ENCODE measurements at regions not wholly inside any gene's neighbourhood (a gene's known extent, or its start where the extent isn't known, plus 50 kb on each side); places are given as distances from the start of the nearest gene placed in this dataset.

DNA sequence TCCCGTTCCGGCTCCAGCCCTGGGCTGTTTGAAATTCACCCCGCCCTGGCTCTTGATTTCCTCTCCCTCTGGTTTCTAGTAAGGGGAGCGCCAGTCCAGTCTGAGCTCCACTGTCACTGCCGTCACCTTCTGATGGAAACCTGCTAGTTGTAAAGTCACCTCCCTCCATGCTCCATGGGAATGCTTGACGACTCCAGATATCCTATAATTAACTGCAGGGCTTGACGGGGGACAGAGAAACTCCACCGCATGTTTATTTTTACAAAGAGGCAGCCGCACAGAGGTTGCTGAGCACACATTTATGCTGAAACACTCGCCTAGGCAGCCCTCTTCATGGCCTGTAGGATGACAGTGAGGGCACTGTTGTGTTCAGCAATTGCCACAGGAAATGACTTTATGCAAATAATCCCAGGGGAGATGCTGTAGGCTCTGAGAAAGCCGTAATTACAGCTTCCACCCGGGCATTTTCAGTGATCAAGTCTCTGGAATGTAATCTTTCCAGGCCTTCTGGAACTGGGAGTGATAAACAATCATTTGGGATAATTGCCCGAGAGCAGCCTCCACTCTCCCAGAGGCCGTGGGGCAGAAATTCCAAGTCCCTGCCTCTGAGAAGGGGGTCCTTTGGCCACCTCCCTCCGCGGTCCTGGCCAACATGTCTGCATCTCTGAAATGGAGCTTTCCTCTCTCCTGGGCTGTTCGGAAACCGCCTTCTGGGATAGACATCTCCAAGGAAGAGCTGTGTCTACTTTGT is 300.5 kb downstream of the KLF6 start:
- peak overlapping the region; percentile 65 for H2BK120ac ChIP-seq (ENCODE audit: low read depth, low read length)
- H3K56ac ChIP-seq (ENCODE audit: extremely low read depth, insufficient read depth, low read length): 0 out of 2 replicates have a peak overlapping the region, but pooled peaks have one; percentile 43
- no peak overlapping the region for H3K9ac ChIP-seq (ENCODE audit: low read depth, low read length)
- dilution Hi-C loops (cut with HindIII; ENCODE audit: low sequenced_read_pairs, unreplicated experiment) (no loop called here), in situ Hi-C loops (cut with MboI; ENCODE audit: low sequenced_read_pairs) (no loop called here), intact Hi-C loops (cut with micrococcal nuclease) (no loop called here)
- ChIA-PET CTCF (no interaction called here), POLR2A (ENCODE audit: unreplicated experiment) (no interaction called here)
- peak overlapping the region; percentile 35 for H3K14ac ChIP-seq (replicated peaks; ENCODE audit: low read depth, low read length)
- 0 out of 4 replicates have a peak, but pooled peaks cover 0 to 3% of the 10 kb centered on the region in 2 experiments for H3K79me1 ChIP-seq (ENCODE audit: low read depth in 1 of 2, low read length in 2 of 2)
- peak overlapping the region; percentile 38 for H3K4ac ChIP-seq (ENCODE audit: low read depth, low read length)
- BruUV-seq (replicated peaks): no TSS peak
- H3K4me1 ChIP-seq (ENCODE audit: control insufficient read depth, insufficient read depth, low read length): peaks cover 14% of the 10 kb centered on the region
- H3K9me3 ChIP-seq (ENCODE audit: control insufficient read depth, insufficient read depth, low read length): no peaks in the 10 kb centered on the region
- no peak overlapping the region for H2BK5ac ChIP-seq (ENCODE audit: low read depth, low read length, poor library complexity, severe bottlenecking)
- H3K9me1 ChIP-seq (ENCODE audit: insufficient read depth, low read length): peaks cover 24% of the 10 kb centered on the region
- H4K20me1 ChIP-seq (ENCODE audit: insufficient read depth, low read length): no peaks in the 10 kb centered on the region
- H4K5ac ChIP-seq (ENCODE audit: low read depth, low read length): peak overlapping the region; percentile 1; the same call in 1 of the 2 replicates
- no peaks in the 10 kb centered on the region for H3K36me3 ChIP-seq (ENCODE audit: control insufficient read depth, insufficient read depth, low read length)
- H2BK15ac ChIP-seq (ENCODE audit: low read depth, low read length): peak overlapping the region; percentile 40; the same call in 1 of the 3 replicates
- no peak overlapping the region for H3K23ac ChIP-seq (ENCODE audit: low read depth, low read length)
- peak overlapping the region; percentile 52 for H2AK9ac ChIP-seq (replicated peaks; ENCODE audit: low read depth, low read length, poor library complexity)
- peak overlapping the region; percentile 4; the same call in 1 of the 2 replicates for H3K4me2 ChIP-seq (ENCODE audit: low read depth, low read length)
- H4K91ac ChIP-seq (ENCODE audit: insufficient read depth, low read depth, low read length): peak overlapping the region; percentile 28; the same call in 1 of the 2 replicates
- ATAC-seq (ENCODE audit: low read depth) (peak; percentile 83), DNase-seq (peak; percentile 73)
- peak overlapping the region; percentile 63; the same call in 1 of the 2 replicates for H2AK5ac ChIP-seq (ENCODE audit: low read depth, low read length)
- H3K4me3 ChIP-seq (ENCODE audit: insufficient read depth, low read depth, low read length): no peak overlapping the region
- H4K8ac ChIP-seq (ENCODE audit: low read depth in 2 of 2, low read length in 2 of 2): peak overlapping the region in 1 of 2 experiments; percentile 70; a peak in 2 of 4 replicates
- TF ChIP-seq CEBPB (IDR thresholded peaks at IDR 0.05; ENCODE audit: low read depth, low read length): no peak
- TF ChIP-seq BHLHE40 (IDR thresholded peaks at IDR 0.05; ENCODE audit: low read depth, low read length): no peak
- TF ChIP-seq MAFK (IDR thresholded peaks at IDR 0.05; ENCODE audit: low read depth, low read length): peak; percentile 52
- peak overlapping the region; percentile 59; the same call in 1 of the 2 replicates for H2BK20ac ChIP-seq (ENCODE audit: low read depth, low read length)
- WGBS, 2 experiments (ENCODE audit: extremely low coverage in 2 of 2, insufficient read length in 1 of 2): 96% methylated on average over 4 of the region's 18 CpGs; no CpG with 5 or more reads in 1 of the 2 experiments
- H3K18ac ChIP-seq (ENCODE audit: low read depth, low read length): peak overlapping the region; percentile 17
- no peaks in the 10 kb centered on the region for H3K27me3 ChIP-seq (ENCODE audit: control insufficient read depth, insufficient read depth, low read length)
- H3K27ac ChIP-seq (ENCODE audit: insufficient read depth, low read length): peak overlapping the region; percentile 36; the same call in 1 of the 2 replicates
- peak overlapping the region; percentile 74 for H2AFZ ChIP-seq (replicated peaks; ENCODE audit: low read length, poor library complexity)
